Panc1 (cell line): ENCODE measurements at regions not wholly inside any gene's neighbourhood (a gene's known extent, or its start where the extent isn't known, plus 50 kb on each side); places are given as distances from the start of the nearest gene placed in this dataset.

ENCODE experiments used
- ATAC-seq: fragments of 200-7000 bp; cut with Tn5 transposase; 2 replicates; pipeline ENCODE4 v1.9.1; 2020; ENCODE audit warnings: mild to moderate bottlenecking, moderate library complexity
- BruUV-seq: library from RNA; stranded (reverse); fragments of 400-500 nt; replicated peaks from 2 replicates; lab custom pipeline; 2021; lab: Mats Ljungman, UMichigan
- CTCF ChIA-PET: fragments of 300-600 bp; sonication (Branson Sonifier 250); formaldehyde crosslinking; loops from one replicate; lab custom pipeline; 2022; ENCODE audit warnings: antibody characterized with exemption; lab: Charles Lee
- POLR2A ChIA-PET: fragments of 300-600 bp; sonication (Branson Sonifier 250); formaldehyde crosslinking; loops from one replicate; lab custom pipeline; 2022; ENCODE audit warnings: antibody characterized with exemption; lab: Charles Lee
- DNase-seq: peaks from one replicate; pipeline ENCODE4 v3.0.0-alpha.2; 2010; ENCODE audit warnings: low read depth, low spot score
- H3K27ac ChIP-seq: 2 replicates; pipeline ENCODE4 v1.5.1; 2011; ENCODE audit warnings: mild to moderate bottlenecking, low read length, inconsistent platforms
- H3K27me3 ChIP-seq: fragments of 200-500 bp; sonication (Bioruptor generic); 2 replicates; pipeline ENCODE4 v1.6.0; 2014; ENCODE audit warnings: low read length, inconsistent platforms; ENCODE audit not compliant: control insufficient read depth, insufficient read depth
- H3K36me3 ChIP-seq: fragments of 200-500 bp; sonication (Bioruptor generic); 2 replicates; pipeline ENCODE4 v1.5.1; 2014; ENCODE audit warnings: inconsistent platforms, mild to moderate bottlenecking, low read length, moderate library complexity; ENCODE audit not compliant: control insufficient read depth, insufficient read depth
- H3K4me1 ChIP-seq: 2 replicates; pipeline ENCODE4 v1.5.1; 2011; ENCODE audit warnings: inconsistent platforms, mild to moderate bottlenecking, low read length, moderate library complexity; ENCODE audit not compliant: control insufficient read depth, insufficient read depth
- H3K4me3 ChIP-seq, 2 experiments: 2 replicates each; pipeline ENCODE4 v1.5.1; 2011 to 2012; ENCODE audit warnings: low read depth in 2 of 2, low read length in 2 of 2, mild to moderate bottlenecking in 2 of 2, inconsistent platforms in 1 of 2, moderate library complexity in 1 of 2
- H3K9me3 ChIP-seq: fragments of 200-500 bp; sonication (Bioruptor generic); 2 replicates; pipeline ENCODE4 v1.5.1; 2014; ENCODE audit warnings: low read depth, mild to moderate bottlenecking, inconsistent platforms, low read length, moderate library complexity; ENCODE audit not compliant: control insufficient read depth, insufficient read depth
- CTCF ChIP-seq: fragments of 450-650 bp; IDR thresholded peaks from 2 replicates; pipeline ENCODE4 v1.5.1; 2017; ENCODE audit warnings: mild to moderate bottlenecking
- POLR2AphosphoS5 ChIP-seq: IDR thresholded peaks from 2 replicates; pipeline ENCODE4 v1.6.1; 2012; ENCODE audit warnings: mild to moderate bottlenecking, low read depth, low read length, moderate library complexity
- SIN3A ChIP-seq: IDR thresholded peaks from 2 replicates; pipeline ENCODE4 v1.6.1; 2012; ENCODE audit warnings: low read depth, mild to moderate bottlenecking, low read length, moderate library complexity, borderline replicate concordance; ENCODE audit not compliant: insufficient read depth
- TCF7L2 ChIP-seq: IDR thresholded peaks from 2 replicates; pipeline ENCODE4 v1.6.1; 2011; ENCODE audit warnings: mild to moderate bottlenecking, low read depth, low read length, inconsistent platforms
- in situ Hi-C: cut with HindIII; loops from 2 replicates; pipeline ENCODE4 v1.10.0; 2016; ENCODE audit warnings: low sequenced_read_pairs, low pct_unique_long_range_greater_than_20kb
- intact Hi-C: fragments of 100-400 bp; cut with micrococcal nuclease; formaldehyde crosslinking; loops from one replicate; pipeline ENCODE4 v1.10.0; 2022; ENCODE audit not compliant: unreplicated experiment
- TF ChIP-seq, protein P1 (sequence below), 2 experiments: IDR thresholded peaks; 2 replicates each; pipeline ENCODE4 v1.6.1; 2011 to 2012; ENCODE audit warnings: low read depth in 2 of 2, control low read depth in 1 of 2, low read length in 1 of 2, mild to moderate bottlenecking in 1 of 2, moderate library complexity in 1 of 2; ENCODE audit not compliant: insufficient read depth in 1 of 2

DNA sequence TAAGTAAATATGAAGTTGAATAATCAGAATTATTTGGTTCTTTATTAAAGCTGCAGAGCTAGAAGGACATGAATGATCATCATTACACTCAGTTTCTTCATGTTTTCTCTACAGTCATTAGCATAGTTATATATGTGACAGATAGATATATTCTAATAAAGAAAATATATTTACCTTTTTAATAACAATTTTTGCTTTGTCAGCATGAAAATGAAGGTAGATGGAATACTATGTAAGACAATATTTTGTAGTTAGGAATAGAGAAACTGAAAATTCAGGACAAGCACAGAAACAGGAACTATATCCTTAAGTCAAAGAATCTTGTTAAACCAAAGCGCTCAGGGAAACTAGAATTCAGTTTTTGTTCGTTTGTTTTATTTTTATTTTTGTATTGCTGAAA lies 649.9 kb upstream of the NRXN1 start:
- intact Hi-C loops (no loop called here), in situ Hi-C loops (no loop called here)
- TF ChIP-seq, protein P1, sequence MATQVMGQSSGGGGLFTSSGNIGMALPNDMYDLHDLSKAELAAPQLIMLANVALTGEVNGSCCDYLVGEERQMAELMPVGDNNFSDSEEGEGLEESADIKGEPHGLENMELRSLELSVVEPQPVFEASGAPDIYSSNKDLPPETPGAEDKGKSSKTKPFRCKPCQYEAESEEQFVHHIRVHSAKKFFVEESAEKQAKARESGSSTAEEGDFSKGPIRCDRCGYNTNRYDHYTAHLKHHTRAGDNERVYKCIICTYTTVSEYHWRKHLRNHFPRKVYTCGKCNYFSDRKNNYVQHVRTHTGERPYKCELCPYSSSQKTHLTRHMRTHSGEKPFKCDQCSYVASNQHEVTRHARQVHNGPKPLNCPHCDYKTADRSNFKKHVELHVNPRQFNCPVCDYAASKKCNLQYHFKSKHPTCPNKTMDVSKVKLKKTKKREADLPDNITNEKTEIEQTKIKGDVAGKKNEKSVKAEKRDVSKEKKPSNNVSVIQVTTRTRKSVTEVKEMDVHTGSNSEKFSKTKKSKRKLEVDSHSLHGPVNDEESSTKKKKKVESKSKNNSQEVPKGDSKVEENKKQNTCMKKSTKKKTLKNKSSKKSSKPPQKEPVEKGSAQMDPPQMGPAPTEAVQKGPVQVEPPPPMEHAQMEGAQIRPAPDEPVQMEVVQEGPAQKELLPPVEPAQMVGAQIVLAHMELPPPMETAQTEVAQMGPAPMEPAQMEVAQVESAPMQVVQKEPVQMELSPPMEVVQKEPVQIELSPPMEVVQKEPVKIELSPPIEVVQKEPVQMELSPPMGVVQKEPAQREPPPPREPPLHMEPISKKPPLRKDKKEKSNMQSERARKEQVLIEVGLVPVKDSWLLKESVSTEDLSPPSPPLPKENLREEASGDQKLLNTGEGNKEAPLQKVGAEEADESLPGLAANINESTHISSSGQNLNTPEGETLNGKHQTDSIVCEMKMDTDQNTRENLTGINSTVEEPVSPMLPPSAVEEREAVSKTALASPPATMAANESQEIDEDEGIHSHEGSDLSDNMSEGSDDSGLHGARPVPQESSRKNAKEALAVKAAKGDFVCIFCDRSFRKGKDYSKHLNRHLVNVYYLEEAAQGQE (IDR thresholded peaks at IDR 0.05; ENCODE audit: insufficient read depth in 1 of 2, low read depth in 2 of 2, low read length in 1 of 2): no peak
- TF ChIP-seq SIN3A (no peak), POLR2AphosphoS5 (no peak), CTCF (no peak), TCF7L2 (no peak)
- Histone ChIP-seq H3K27ac (no peak overlapping the region), H3K4me1 (no peaks in the 10 kb centered on the region), H3K4me3 (no peak overlapping the region), H3K27me3 (no peaks in the 10 kb centered on the region), H3K36me3 (no peaks in the 10 kb centered on the region), H3K9me3 (peaks cover 4% of the 10 kb centered on the region; the same call in 1 of the 2 replicates)
- BruUV-seq: no TSS peak
- ATAC-seq (no peak), DNase-seq (no peak)
- ChIA-PET CTCF (no interaction called here), POLR2A (no interaction called here)

- ATAC-seq: no peak
- TF ChIP-seq CTCF (no peak), POLR2AphosphoS5 (no peak), TCF7L2 (no peak), SIN3A (no peak)
- TF ChIP-seq, protein P1 (IDR thresholded peaks at IDR 0.05; ENCODE audit: insufficient read depth in 1 of 2, low read depth in 2 of 2, low read length in 1 of 2): no peak
- no peak overlapping the region for H3K27ac ChIP-seq
- intact Hi-C loops: loop anchor here (5.0 kb wide), 1 partner anchor 49 kb away; no protein-coding TSS in a partner anchor
- no TSS peak for BruUV-seq
- no peaks in the 10 kb centered on the region for H3K36me3 ChIP-seq
- H3K27me3 ChIP-seq: no peaks in the 10 kb centered on the region
- ChIA-PET CTCF (no interaction called here), POLR2A (no interaction called here)
- no peaks in the 10 kb centered on the region for H3K9me3 ChIP-seq
- H3K4me3 ChIP-seq: no peak overlapping the region
- in situ Hi-C loops: no loop called here
- no peak for DNase-seq
- H3K4me1 ChIP-seq: no peaks in the 10 kb centered on the region
Measured at GRCh38 chr2:51673628-51674027, 641.7 kb upstream of the NRXN1 start.
